Keratinocyte (primary cell): ENCODE measurements at regions not wholly inside any gene's neighbourhood (a gene's known extent, or its start where the extent isn't known, plus 50 kb on each side); places are given as distances from the start of the nearest gene placed in this dataset.

ENCODE experiments used
- CTCF ChIP-seq, 3 experiments: IDR thresholded peaks in 1 of 3; conservative IDR thresholded peaks in 1 of 3; optimal IDR thresholded peaks in 1 of 3; 2 replicates in 2 of 3; 3 replicates in 1 of 3; pipeline versions ENCODE3 to v1.5.1; 2011; ENCODE audit warnings: low read length in 3 of 3, mild to moderate bottlenecking in 3 of 3, moderate library complexity in 2 of 3, control low read depth in 1 of 3, inconsistent platforms in 1 of 3; ENCODE audit not compliant: insufficient read depth in 2 of 3; ENCODE audit errors: extremely low read depth in 1 of 3
- EZH2 ChIP-seq: IDR thresholded peaks from one replicate; pipeline ENCODE4 v1.6.1; 2012; ENCODE audit warnings: inconsistent platforms, mild to moderate bottlenecking, low read length, moderate library complexity

- no peak for TF ChIP-seq CTCF (optimal IDR thresholded peaks at IDR 0.05 in 1 of 3, IDR thresholded peaks at IDR 0.05 in 1 of 3, conservative IDR thresholded peaks at IDR 0.05 in 1 of 3; ENCODE audit: extremely low read depth in 1 of 3, insufficient read depth in 2 of 3, low read length in 3 of 3)
- TF ChIP-seq EZH2 = no peak
Measured at GRCh38 chr1:55844322-55844721, 629.2 kb upstream of the USP24 start.
